ENCODE measurements at regions not wholly inside any gene's neighbourhood (a gene's known extent, or its start where the extent isn't known, plus 50 kb on each side); places are given as distances from the start of the nearest gene placed in this dataset.

- DNase-seq (ENCODE audit: low read depth): no peak
- no peak for TF ChIP-seq CTCF (IDR thresholded peaks at IDR 0.05; ENCODE audit: insufficient read depth, low read length, poor library complexity, severe bottlenecking)
These were observed 1167.6 kb downstream of the CDH12 start for GRCh38 chr5:21685522-21685921.

GRCh38 chr5:21684992-21685391, 1168.2 kb downstream of the CDH12 start:
- Histone ChIP-seq H3K27me3 (ENCODE audit: control insufficient read depth, insufficient read depth, low read length) (no peaks in the 10 kb centered on the region), H3K36me3 (ENCODE audit: control insufficient read depth, insufficient read depth, low read length) (no peaks in the 10 kb centered on the region), H3K4me3 (ENCODE audit: low read depth, low read length) (no peak overlapping the region)
- no peak for DNase-seq (ENCODE audit: low read depth)
- no peak for TF ChIP-seq CTCF (IDR thresholded peaks at IDR 0.05; ENCODE audit: insufficient read depth, low read length, poor library complexity, severe bottlenecking)

More at GRCh38 chr5:21685522-21685921, 1167.6 kb downstream of the CDH12 start:
- Histone ChIP-seq H3K36me3 (ENCODE audit: control insufficient read depth, insufficient read depth, low read length) (no peaks in the 10 kb centered on the region), H3K27me3 (ENCODE audit: control insufficient read depth, insufficient read depth, low read length) (no peaks in the 10 kb centered on the region), H3K4me3 (ENCODE audit: low read depth, low read length) (no peak overlapping the region)

- H3K36me3 ChIP-seq (ENCODE audit: control insufficient read depth, insufficient read depth, low read length): no peaks in the 10 kb centered on the region
- H3K27me3 ChIP-seq (ENCODE audit: control insufficient read depth, insufficient read depth, low read length): no peaks in the 10 kb centered on the region
- no peak for TF ChIP-seq CTCF (IDR thresholded peaks at IDR 0.05; ENCODE audit: insufficient read depth, low read length, poor library complexity, severe bottlenecking)
- no peak for DNase-seq (ENCODE audit: low read depth)
- no peak overlapping the region for H3K4me3 ChIP-seq (ENCODE audit: low read depth, low read length)
These were observed 1171.2 kb downstream of the CDH12 start for GRCh38 chr5:21681911-21682310.

DNA sequence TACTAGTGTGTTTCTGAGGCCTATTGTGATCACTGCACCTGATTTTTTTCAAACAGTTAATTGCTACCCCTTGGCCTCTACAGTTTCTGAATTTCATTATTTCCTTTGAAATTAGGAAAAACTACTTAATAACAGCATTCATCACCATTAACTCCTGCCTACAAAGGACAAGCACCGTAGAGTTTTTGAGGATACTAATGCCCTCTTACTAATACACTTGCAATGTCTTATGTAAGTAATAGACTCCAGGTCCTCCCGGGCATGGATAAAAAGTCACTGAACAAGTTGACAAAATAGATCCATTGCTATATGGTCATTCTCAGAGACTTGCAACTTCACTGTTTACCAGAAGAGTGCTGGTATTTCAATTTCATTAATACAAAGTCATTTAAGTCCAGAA, 1172.5 kb downstream of the CDH12 start:
- H3K4me3 ChIP-seq (ENCODE audit: low read depth, low read length): no peak overlapping the region
- no peaks in the 10 kb centered on the region for H3K27me3 ChIP-seq (ENCODE audit: control insufficient read depth, insufficient read depth, low read length)
- no peak for DNase-seq (ENCODE audit: low read depth)
- no peak for TF ChIP-seq CTCF (IDR thresholded peaks at IDR 0.05; ENCODE audit: insufficient read depth, low read length, poor library complexity, severe bottlenecking)
- no peaks in the 10 kb centered on the region for H3K36me3 ChIP-seq (ENCODE audit: control insufficient read depth, insufficient read depth, low read length)

GRCh38 chr5:21680196-21680595, 1172.9 kb downstream of the CDH12 start:
- Histone ChIP-seq H3K4me3 (ENCODE audit: low read depth, low read length) (no peak overlapping the region), H3K36me3 (ENCODE audit: control insufficient read depth, insufficient read depth, low read length) (no peaks in the 10 kb centered on the region), H3K27me3 (ENCODE audit: control insufficient read depth, insufficient read depth, low read length) (no peaks in the 10 kb centered on the region)
- peak; percentile 75 for DNase-seq (ENCODE audit: low read depth)
- TF ChIP-seq CTCF (IDR thresholded peaks at IDR 0.05; ENCODE audit: insufficient read depth, low read length, poor library complexity, severe bottlenecking): no peak

DNA sequence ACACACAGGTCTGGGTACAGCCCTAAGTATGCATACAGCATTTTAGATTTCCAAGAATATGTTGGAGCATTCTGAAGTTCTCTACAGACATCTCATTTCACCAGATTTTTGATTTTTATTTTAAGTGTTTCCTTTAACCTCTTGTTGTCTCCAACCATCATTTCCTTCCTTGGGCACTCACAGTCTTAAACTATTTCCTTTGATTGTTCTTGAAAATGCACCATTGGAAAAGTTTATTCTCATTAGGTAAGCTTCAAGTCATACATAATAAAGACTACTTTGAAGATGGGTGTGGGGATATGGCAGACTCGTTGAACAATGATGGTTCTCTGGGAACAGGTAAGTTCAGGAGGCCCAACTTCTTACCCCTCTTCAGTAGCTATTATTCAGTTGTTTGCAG, 1174.6 kb downstream of the CDH12 start:
- Histone ChIP-seq H3K4me3 (ENCODE audit: low read depth, low read length) (no peak overlapping the region), H3K36me3 (ENCODE audit: control insufficient read depth, insufficient read depth, low read length) (no peaks in the 10 kb centered on the region), H3K27me3 (ENCODE audit: control insufficient read depth, insufficient read depth, low read length) (no peaks in the 10 kb centered on the region)
- DNase-seq (ENCODE audit: low read depth): no peak
- no peak for TF ChIP-seq CTCF (IDR thresholded peaks at IDR 0.05; ENCODE audit: insufficient read depth, low read length, poor library complexity, severe bottlenecking)
